ENCODE measurements at regions not wholly inside any gene's neighbourhood (a gene's known extent, or its start where the extent isn't known, plus 50 kb on each side); places are given as distances from the start of the nearest gene placed in this dataset.
A peak's percentile ranks its signal among the peaks of the same experiment; 100 is the strongest.

- peak overlapping the region; percentile 3; the same call in 1 of the 2 replicates for H3K27ac ChIP-seq
- TF ChIP-seq CTCF (conservative IDR thresholded peaks at IDR 0.05), result no peak
- no peak for TF ChIP-seq ZFX (IDR thresholded peaks at IDR 0.05)
Observed at GRCh38 chr12:124397399-124397679, 102.4 kb downstream of the RFLNA start.

DNA sequence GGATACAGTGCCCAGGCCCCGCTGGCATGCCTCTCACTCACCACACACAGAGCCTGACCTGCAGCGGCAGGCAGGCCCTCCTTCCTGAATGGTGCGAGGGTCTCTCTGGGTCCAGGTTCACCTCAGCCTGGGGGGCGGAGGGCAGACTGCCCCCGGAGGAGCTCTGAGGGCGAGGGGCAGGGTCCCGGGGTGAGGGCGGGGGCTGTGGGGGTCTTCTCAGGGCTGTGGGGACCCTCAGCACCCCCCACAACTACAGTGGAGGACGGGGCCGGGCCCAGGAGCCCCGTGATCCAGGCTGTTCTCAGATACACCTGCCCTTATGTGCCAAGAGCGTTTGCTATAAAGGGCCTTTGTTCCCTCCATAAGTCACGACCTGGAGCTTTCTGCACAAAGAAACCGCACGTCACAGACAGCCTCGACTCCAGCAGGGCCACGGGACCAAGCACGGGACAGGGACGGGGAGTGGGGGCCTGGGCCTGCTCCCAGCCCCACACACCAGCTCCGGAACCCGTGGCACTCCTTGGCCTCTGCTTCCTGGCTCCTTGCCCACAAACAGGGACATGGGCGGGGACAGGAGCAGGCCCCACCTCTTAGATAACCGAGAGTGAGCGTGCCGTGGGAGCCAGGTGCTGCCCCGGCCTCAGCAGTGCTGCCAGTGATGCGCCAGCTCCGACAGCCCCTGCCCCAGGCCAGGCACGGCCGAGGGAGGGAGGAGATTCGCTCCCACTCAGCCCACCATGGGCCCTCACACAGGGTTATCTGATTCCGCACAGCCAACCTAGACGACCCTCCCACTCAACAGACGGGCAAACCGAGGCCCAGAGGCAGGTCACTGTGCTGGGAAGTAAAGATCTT is 101.9 kb downstream of the RFLNA start:
- TF ChIP-seq CTCF (conservative IDR thresholded peaks at IDR 0.05) (no peak), ZFX (IDR thresholded peaks at IDR 0.05) (no peak)
- H3K27ac ChIP-seq, result peak overlapping the region; percentile 3; the same call in 1 of the 2 replicates

- no peak overlapping the region for H3K27ac ChIP-seq
- TF ChIP-seq CTCF (conservative IDR thresholded peaks at IDR 0.05), result no peak
- TF ChIP-seq ZFX (IDR thresholded peaks at IDR 0.05), result no peak
Observed at GRCh38 chr12:124395986-124396385, 101.1 kb downstream of the RFLNA start.

DNA sequence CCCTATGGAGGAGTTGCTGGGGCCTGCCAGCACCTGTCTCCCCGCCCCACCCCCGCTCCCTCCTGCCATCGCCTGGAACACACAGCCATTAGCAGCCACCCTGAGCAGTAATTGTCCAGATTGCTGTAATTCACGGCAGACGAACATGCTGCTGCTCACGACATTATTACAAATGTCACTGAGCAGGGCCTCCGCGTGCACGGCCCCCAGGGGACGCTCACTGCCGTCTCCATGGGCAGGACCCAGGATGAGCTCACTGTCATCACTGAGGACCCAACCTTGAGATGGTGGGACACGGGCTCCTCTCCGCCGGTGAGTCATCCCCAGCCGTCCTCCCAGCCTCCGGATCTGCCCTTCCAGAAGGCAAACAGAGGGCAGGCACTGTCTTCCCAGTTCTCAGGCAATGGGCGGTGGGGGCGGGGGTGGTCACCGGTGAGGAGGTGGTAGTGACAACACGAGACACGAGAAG is 100.4 kb downstream of the RFLNA start:
- TF ChIP-seq CTCF (conservative IDR thresholded peaks at IDR 0.05) (no peak), ZFX (IDR thresholded peaks at IDR 0.05) (no peak)
- no peak overlapping the region for H3K27ac ChIP-seq

- no peak overlapping the region for H3K27ac ChIP-seq
Observed at GRCh38 chr12:124394462-124395128, 99.7 kb downstream of the RFLNA start.

DNA sequence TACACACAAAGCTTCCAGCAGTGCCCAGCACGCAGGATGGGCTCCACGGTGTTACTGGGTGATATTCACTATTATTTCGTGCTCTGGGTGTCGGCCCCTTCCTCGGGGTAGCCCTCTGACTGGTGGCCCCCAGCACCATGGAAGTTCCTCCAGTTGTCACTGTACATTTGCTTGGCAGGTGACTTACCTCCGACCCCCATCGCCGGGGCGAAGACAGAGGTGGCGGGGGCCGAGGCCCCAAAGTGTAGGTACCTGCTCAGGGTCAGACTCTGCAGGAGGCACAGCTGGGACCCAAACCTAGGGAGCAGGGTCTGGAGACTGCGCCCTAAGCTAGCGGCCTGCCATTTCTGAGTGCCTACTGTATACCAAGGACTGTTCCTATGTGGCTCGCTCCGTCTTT is 98.9 kb downstream of the RFLNA start:
- TF ChIP-seq CTCF (conservative IDR thresholded peaks at IDR 0.05) (no peak), ZFX (IDR thresholded peaks at IDR 0.05) (no peak)
- H3K27ac ChIP-seq, result peak overlapping the region; percentile 67

More at GRCh38 chr12:124394462-124395128, 99.7 kb downstream of the RFLNA start:
- TF ChIP-seq CTCF (conservative IDR thresholded peaks at IDR 0.05) (no peak), ZFX (IDR thresholded peaks at IDR 0.05) (no peak)

- TF ChIP-seq ZFX (IDR thresholded peaks at IDR 0.05) (no peak), CTCF (conservative IDR thresholded peaks at IDR 0.05) (no peak)
- H3K27ac ChIP-seq, result peak overlapping the region; percentile 67
Observed at GRCh38 chr12:124393414-124393790, 98.5 kb downstream of the RFLNA start.

All from C4-2B (cell line).